ENCODE measurements at regions not wholly inside any gene's neighbourhood (a gene's known extent, or its start where the extent isn't known, plus 50 kb on each side); places are given as distances from the start of the nearest gene placed in this dataset.
"Not testable (repeated sequence)": the region's sequence is repeated elsewhere in the genome, so short reads cannot be mapped to it uniquely, and the experiment has no call there.

DNA sequence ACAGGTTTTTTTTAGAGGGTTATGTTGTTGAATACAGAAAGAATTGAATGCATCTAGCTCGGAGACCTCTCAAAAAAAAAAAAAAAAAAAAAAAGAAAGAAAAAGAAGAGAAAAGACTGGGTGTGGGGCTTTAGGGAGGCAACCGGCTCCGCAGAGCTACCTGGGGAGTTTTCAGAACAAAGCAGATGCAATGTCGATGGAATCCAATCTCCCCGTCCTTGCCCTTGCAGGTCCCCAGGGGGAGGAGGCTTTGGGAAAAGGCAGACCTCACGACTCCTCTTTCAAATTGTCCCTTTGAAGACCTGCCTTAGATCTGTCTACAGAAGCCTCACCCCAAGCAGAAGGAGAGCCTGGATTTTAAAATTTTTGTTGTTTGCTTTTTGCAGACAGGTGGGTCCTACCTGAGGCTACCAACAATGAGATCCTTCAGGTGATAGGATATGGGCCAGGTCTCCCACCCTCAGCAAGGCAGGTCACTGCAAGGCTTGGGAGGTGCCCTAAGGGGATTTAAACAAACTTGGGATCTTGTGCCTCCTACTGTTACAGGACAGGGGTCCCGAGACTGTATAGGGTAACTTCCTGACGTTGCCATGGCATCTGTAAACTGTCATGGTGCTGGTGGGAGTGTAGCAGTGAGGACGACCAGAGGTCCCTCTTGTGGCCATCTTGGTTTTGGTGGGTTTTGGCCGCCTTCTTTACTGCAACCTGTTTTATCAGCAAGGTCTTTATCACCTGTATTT, 75.2 kb upstream of the PRKX start:
- no peak for ATAC-seq
- TF ChIP-seq ZNF565 (CRISPR knock-in tag; conservative IDR thresholded peaks at IDR 0.05; ENCODE audit: low read depth) (no peak), CSDC2 (CRISPR knock-in tag; IDR thresholded peaks at IDR 0.05) (no peak), SNAI2 (CRISPR knock-in tag; IDR thresholded peaks at IDR 0.05) (no peak)
- TF ChIP-seq, protein P1, sequence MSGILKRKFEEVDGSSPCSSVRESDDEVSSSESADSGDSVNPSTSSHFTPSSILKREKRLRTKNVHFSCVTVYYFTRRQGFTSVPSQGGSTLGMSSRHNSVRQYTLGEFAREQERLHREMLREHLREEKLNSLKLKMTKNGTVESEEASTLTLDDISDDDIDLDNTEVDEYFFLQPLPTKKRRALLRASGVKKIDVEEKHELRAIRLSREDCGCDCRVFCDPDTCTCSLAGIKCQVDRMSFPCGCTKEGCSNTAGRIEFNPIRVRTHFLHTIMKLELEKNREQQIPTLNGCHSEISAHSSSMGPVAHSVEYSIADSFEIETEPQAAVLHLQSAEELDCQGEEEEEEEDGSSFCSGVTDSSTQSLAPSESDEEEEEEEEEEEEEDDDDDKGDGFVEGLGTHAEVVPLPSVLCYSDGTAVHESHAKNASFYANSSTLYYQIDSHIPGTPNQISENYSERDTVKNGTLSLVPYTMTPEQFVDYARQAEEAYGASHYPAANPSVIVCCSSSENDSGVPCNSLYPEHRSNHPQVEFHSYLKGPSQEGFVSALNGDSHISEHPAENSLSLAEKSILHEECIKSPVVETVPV (CRISPR knock-in tag; IDR thresholded peaks at IDR 0.05) = no peak

DNA sequence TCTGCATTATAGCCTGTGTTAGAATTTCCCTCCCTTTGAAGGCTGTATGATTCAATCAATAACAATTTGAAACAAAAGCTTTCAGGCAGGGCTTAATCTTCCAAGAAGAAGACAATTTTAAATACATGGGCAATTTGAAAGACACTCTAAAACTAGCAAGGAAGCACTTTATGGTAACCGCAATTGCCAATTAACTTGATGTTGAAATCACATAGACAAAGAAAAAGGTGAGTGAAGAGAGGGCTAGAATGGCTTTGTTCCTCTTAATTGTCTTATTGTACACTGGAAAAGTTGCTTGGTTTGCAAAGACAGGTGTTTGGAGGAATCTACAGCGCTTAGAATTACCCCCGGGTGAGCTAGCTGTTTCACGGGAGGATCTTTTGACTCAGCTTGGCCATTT, 74.4 kb upstream of the PRKX start:
- no peak for TF ChIP-seq ARNTL (CRISPR knock-in tag; IDR thresholded peaks at IDR 0.05; ENCODE audit: borderline replicate concordance, low read depth)
- no peak for TF ChIP-seq ZC3H10 (CRISPR knock-in tag; IDR thresholded peaks at IDR 0.05)
- no peak for TF ChIP-seq ZNF70 (CRISPR knock-in tag; IDR thresholded peaks at IDR 0.05)
- TF ChIP-seq PPARA (CRISPR knock-in tag; IDR thresholded peaks at IDR 0.05; ENCODE audit: borderline replicate concordance) = no peak
- TF ChIP-seq TCF4 (CRISPR knock-in tag; IDR thresholded peaks at IDR 0.05; ENCODE audit: borderline replicate concordance) = no peak
- no peak for TF ChIP-seq GLIS3 (CRISPR knock-in tag; IDR thresholded peaks at IDR 0.05)
- TF ChIP-seq ESRRG (CRISPR knock-in tag; IDR thresholded peaks at IDR 0.05) = no peak
- no peak for TF ChIP-seq RARB (CRISPR knock-in tag; IDR thresholded peaks at IDR 0.05)
- no peak for TF ChIP-seq ISL1 (CRISPR knock-in tag; IDR thresholded peaks at IDR 0.05)
- no peak for TF ChIP-seq OSR1 (CRISPR knock-in tag; IDR thresholded peaks at IDR 0.05)
- TF ChIP-seq, protein P2, sequence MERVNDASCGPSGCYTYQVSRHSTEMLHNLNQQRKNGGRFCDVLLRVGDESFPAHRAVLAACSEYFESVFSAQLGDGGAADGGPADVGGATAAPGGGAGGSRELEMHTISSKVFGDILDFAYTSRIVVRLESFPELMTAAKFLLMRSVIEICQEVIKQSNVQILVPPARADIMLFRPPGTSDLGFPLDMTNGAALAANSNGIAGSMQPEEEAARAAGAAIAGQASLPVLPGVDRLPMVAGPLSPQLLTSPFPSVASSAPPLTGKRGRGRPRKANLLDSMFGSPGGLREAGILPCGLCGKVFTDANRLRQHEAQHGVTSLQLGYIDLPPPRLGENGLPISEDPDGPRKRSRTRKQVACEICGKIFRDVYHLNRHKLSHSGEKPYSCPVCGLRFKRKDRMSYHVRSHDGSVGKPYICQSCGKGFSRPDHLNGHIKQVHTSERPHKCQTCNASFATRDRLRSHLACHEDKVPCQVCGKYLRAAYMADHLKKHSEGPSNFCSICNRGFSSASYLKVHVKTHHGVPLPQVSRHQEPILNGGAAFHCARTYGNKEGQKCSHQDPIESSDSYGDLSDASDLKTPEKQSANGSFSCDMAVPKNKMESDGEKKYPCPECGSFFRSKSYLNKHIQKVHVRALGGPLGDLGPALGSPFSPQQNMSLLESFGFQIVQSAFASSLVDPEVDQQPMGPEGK (CRISPR knock-in tag; IDR thresholded peaks at IDR 0.05; ENCODE audit: borderline replicate concordance) = no peak
- no peak for TF ChIP-seq CSDC2 (CRISPR knock-in tag; IDR thresholded peaks at IDR 0.05)
- no peak for TF ChIP-seq TOX (CRISPR knock-in tag; IDR thresholded peaks at IDR 0.05; ENCODE audit: borderline replicate concordance)
- TF ChIP-seq, protein P1 (CRISPR knock-in tag; IDR thresholded peaks at IDR 0.05) = no peak
- TF ChIP-seq ZNF565 (CRISPR knock-in tag; conservative IDR thresholded peaks at IDR 0.05; ENCODE audit: low read depth) = no peak
- TF ChIP-seq ZFP3 (CRISPR knock-in tag; IDR thresholded peaks at IDR 0.05) = no peak
- TF ChIP-seq, protein P3, sequence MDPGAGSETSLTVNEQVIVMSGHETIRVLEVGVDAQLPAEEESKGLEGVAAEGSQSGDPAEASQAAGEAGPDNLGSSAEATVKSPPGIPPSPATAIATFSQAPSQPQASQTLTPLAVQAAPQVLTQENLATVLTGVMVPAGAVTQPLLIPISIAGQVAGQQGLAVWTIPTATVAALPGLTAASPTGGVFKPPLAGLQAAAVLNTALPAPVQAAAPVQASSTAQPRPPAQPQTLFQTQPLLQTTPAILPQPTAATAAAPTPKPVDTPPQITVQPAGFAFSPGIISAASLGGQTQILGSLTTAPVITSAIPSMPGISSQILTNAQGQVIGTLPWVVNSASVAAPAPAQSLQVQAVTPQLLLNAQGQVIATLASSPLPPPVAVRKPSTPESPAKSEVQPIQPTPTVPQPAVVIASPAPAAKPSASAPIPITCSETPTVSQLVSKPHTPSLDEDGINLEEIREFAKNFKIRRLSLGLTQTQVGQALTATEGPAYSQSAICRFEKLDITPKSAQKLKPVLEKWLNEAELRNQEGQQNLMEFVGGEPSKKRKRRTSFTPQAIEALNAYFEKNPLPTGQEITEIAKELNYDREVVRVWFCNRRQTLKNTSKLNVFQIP (CRISPR knock-in tag; IDR thresholded peaks at IDR 0.05; ENCODE audit: borderline replicate concordance, low read depth) = no peak
- TF ChIP-seq BACH2 (CRISPR knock-in tag; IDR thresholded peaks at IDR 0.05; ENCODE audit: borderline replicate concordance) = no peak
- TF ChIP-seq, protein P4, sequence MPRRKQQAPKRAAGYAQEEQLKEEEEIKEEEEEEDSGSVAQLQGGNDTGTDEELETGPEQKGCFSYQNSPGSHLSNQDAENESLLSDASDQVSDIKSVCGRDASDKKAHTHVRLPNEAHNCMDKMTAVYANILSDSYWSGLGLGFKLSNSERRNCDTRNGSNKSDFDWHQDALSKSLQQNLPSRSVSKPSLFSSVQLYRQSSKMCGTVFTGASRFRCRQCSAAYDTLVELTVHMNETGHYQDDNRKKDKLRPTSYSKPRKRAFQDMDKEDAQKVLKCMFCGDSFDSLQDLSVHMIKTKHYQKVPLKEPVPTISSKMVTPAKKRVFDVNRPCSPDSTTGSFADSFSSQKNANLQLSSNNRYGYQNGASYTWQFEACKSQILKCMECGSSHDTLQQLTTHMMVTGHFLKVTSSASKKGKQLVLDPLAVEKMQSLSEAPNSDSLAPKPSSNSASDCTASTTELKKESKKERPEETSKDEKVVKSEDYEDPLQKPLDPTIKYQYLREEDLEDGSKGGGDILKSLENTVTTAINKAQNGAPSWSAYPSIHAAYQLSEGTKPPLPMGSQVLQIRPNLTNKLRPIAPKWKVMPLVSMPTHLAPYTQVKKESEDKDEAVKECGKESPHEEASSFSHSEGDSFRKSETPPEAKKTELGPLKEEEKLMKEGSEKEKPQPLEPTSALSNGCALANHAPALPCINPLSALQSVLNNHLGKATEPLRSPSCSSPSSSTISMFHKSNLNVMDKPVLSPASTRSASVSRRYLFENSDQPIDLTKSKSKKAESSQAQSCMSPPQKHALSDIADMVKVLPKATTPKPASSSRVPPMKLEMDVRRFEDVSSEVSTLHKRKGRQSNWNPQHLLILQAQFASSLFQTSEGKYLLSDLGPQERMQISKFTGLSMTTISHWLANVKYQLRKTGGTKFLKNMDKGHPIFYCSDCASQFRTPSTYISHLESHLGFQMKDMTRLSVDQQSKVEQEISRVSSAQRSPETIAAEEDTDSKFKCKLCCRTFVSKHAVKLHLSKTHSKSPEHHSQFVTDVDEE (CRISPR knock-in tag; IDR thresholded peaks at IDR 0.05) = no peak
- ATAC-seq = no peak

DNA sequence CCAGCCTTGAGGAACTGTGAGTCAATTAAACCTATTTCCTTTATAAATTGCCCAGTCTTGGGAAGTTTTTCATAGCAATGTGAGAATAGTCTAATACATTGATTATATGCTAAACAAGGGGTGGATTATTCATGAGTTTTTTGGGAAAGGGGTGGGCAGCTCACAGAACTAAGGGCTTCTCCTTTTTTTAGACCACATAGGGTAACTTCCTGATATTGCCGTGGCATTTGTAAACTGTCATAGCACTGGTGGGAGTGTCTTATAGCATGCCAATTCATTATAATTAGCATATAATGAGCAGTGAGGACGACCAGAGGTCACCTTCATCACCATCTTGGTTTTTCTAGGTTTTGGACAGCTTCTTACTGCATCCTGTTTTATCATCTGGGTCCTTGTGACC, 72.4 kb upstream of the PRKX start:
- not testable (repeated sequence) for ATAC-seq
